ENCODE measurements at regions not wholly inside any gene's neighbourhood (a gene's known extent, or its start where the extent isn't known, plus 50 kb on each side); places are given as distances from the start of the nearest gene placed in this dataset.

GRCh38 chr3:79874646-79875045 is 106.8 kb upstream of the ROBO1 start:
- no peak for DNase-seq (ENCODE audit: low spot score)

- DNase-seq (ENCODE audit: low spot score), result no peak
These were observed 104.7 kb upstream of the ROBO1 start for GRCh38 chr3:79872483-79872882.

- no peak for DNase-seq (ENCODE audit: low spot score)
These were observed 103.9 kb upstream of the ROBO1 start for GRCh38 chr3:79871656-79872055.

GRCh38 chr3:79870313-79870620 is 102.5 kb upstream of the ROBO1 start:
- DNase-seq (ENCODE audit: low spot score), result no peak

- DNase-seq (ENCODE audit: low spot score), result no peak
These were observed 101.9 kb upstream of the ROBO1 start for GRCh38 chr3:79869461-79870312.

GRCh38 chr3:79866162-79866561 is 98.4 kb upstream of the ROBO1 start:
- DNase-seq (ENCODE audit: low spot score), result no peak

- no peak for DNase-seq (ENCODE audit: low spot score)
These were observed 96.3 kb upstream of the ROBO1 start for GRCh38 chr3:79864077-79864476.

- DNase-seq (ENCODE audit: low spot score), result no peak
These were observed 81.1 kb upstream of the ROBO1 start for GRCh38 chr3:79848876-79849275.

GRCh38 chr3:79847928-79848327 is 80.1 kb upstream of the ROBO1 start:
- DNase-seq (ENCODE audit: low spot score), result no peak

- no peak for DNase-seq (ENCODE audit: low spot score)
These were observed 78.5 kb upstream of the ROBO1 start for GRCh38 chr3:79846148-79846933.

- no peak for DNase-seq (ENCODE audit: low spot score)
These were observed 77.7 kb upstream of the ROBO1 start for GRCh38 chr3:79845546-79845945.

- DNase-seq (ENCODE audit: low spot score), result no peak
These were observed 76.4 kb upstream of the ROBO1 start for GRCh38 chr3:79844176-79844575.

- DNase-seq (ENCODE audit: low spot score), result no peak
These were observed 75.4 kb upstream of the ROBO1 start for GRCh38 chr3:79843180-79843579.

GRCh38 chr3:79835701-79836100 is 67.9 kb upstream of the ROBO1 start:
- DNase-seq (ENCODE audit: low spot score), result no peak

- DNase-seq (ENCODE audit: low spot score), result no peak
These were observed 56.4 kb upstream of the ROBO1 start for GRCh38 chr3:79824166-79824565.

- DNase-seq (ENCODE audit: low spot score), result no peak
These were observed 54.3 kb upstream of the ROBO1 start for GRCh38 chr3:79822076-79822475.

- DNase-seq (ENCODE audit: low spot score), result no peak
These were observed 52.3 kb upstream of the ROBO1 start for GRCh38 chr3:79820089-79820488.

- no peak for DNase-seq (ENCODE audit: low spot score)
These were observed 50.2 kb upstream of the ROBO1 start for GRCh38 chr3:79818015-79818414.
